Pancreas (tissue), 10 donors: ENCODE measurements at regions not wholly inside any gene's neighbourhood (a gene's known extent, or its start where the extent isn't known, plus 50 kb on each side); places are given as distances from the start of the nearest gene placed in this dataset.
A peak's percentile ranks its signal among the peaks of the same experiment; 100 is the strongest.
"Not testable (repeated sequence)": the region's sequence is repeated elsewhere in the genome, so short reads cannot be mapped to it uniquely, and the experiment has no call there.

Source experiments
- ATAC-seq, 4 donors: fragments of 200-7000 bp; cut with Tn5 transposase; one replicate each; pipeline versions ENCODE4 v1.8.0 to v1.9.1; 2020; ENCODE audit warnings: mild to moderate bottlenecking in 4 of 4, moderate library complexity in 4 of 4
- DNase-seq, 6 donors: peaks; one replicate each; pipeline ENCODE4 v3.0.0-alpha.2; 2020
- FAIRE-seq: peaks from 2 replicates; lab custom pipeline; 2012; peaks lifted over from hg19 to GRCh38; lab: Jason Lieb, UNC
- H3K27ac ChIP-seq, 4 donors: fragments of 200-600 bp; sonication (generic); 1 replicate in 3 of 4; 2 replicates in 1 of 4; pipeline versions ENCODE4 v1.5.0 to v1.8.0; 2020
- H3K27me3 ChIP-seq, 4 donors: fragments of 200-600 bp; one replicate each; pipeline ENCODE4 v1.8.0; 2021
- H3K36me3 ChIP-seq, 3 donors: fragments of 200-600 bp; sonication (generic) in 1 of 3; one replicate each; pipeline versions ENCODE4 v1.5.0 to v1.8.0; 2020 to 2021
- H3K4me1 ChIP-seq, 3 donors: fragments of 200-600 bp; one replicate each; pipeline ENCODE4 v1.8.0; 2021
- H3K4me3 ChIP-seq, 4 donors: fragments of 200-600 bp; sonication (generic) in 2 of 4; one replicate each; pipeline versions ENCODE4 v1.5.0 to v1.8.0; 2020 to 2021
- H3K9me3 ChIP-seq, 4 donors: fragments of 200-600 bp; one replicate each; pipeline ENCODE4 v1.8.0; 2021
- CTCF ChIP-seq, 4 donors: fragments of 200-600 bp; sonication (generic) in 3 of 4; IDR thresholded peaks; one replicate each; pipeline versions ENCODE4 v1.5.0 to v1.8.0; 2021; ENCODE audit warnings: antibody characterized with exemption in 4 of 4
- WGBS, 2 donors: extraction: QIAGEN DNeasy Blood & Tissue Kit; methylation state at CpG; one replicate each; pipeline ENCODE4 v1.1.7; 2013; 5-methylcytosine and 5-hydroxymethylcytosine counted together
- intact Hi-C, 3 donors: fragments of 100-400 bp; cut with DNase I; formaldehyde crosslinking; loops; one replicate each; pipeline versions ENCODE4 v1.11.1 to v1.14.2; 2022
- donor health status: healthy with polysubstance abuse.
- donor health status: DM: no; HTN: no; CAD: no; lungs with moderate emphysema.
- donor health status: DM: no; HTN: no; CAD: no.
- donor health status: control.
- donor health status: control.
- donor health status: Bipolar disorder and iron deficiency.
- donor health status: DM: yes; HTN: yes; CAD: no.
- donor health status: DM: no; HTN: no; CAD: no.
- donor health status: DM: no; HTN: no; CAD: no.
- donor health status: DM: yes; HTN: yes; CAD: no.

DNA sequence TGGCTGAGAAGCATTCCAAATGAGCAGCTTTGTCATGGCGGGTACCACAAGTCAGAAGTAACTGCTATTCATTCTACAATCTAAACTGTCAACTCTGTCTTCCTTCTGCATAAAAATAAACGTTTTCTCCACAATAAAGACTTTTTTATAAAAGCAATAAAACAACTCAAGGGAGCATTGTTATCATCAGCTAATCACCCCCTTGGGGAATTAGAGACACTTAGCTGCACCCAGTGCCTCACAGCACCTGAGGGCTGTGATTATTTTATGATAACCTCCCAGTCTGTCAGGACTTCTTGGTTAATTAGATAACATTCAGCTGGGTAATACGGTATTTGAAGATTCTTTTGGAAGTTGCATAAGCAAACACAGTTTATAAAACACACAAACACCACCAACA is 155.6 kb downstream of the PPP1R3A start:
- intact Hi-C loops, result no loop called here
- 23 to 33% methylated on average over 3 of the region's 3 CpGs for WGBS, 2 donors
- no peak for FAIRE-seq

DNA sequence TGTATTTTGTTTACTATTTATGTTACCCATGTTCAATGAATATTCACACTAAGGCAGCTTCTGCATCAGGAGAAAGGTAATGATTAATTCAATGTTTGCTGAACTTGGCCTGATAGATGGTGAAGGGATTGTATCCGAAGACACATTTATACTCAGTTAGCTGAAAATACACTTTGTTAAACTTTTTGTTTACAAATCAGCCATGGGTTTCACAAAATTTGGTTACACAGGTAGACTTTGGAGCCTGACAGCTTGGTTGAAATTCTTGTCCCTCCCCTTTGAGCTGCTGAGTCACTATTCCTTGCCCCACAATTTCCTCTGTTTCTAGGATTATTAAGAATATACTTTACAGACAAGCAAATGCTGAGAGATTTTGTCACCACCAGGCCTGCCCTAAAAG is 162.6 kb downstream of the PPP1R3A start:
- ATAC-seq, result no peak
- no peak for FAIRE-seq
- Histone ChIP-seq H3K36me3 (no peaks in the 10 kb centered on the region), H3K9me3 (no peaks in the 10 kb centered on the region), H3K4me3 (no peak overlapping the region), H3K27ac (no peak overlapping the region), H3K4me1 (no peaks in the 10 kb centered on the region), H3K27me3 (no peaks in the 10 kb centered on the region)
- 36 to 40% methylated on average over 1 of the region's 1 CpG for WGBS, 2 donors
- intact Hi-C loops, result no loop called here
- TF ChIP-seq CTCF (IDR thresholded peaks at IDR 0.05), result no peak
- no peak for DNase-seq

More for the DNA sequence above, 155.6 kb downstream of the PPP1R3A start:
- Histone ChIP-seq H3K9me3 (no peaks in the 10 kb centered on the region), H3K36me3 (no peaks in the 10 kb centered on the region), H3K4me1 (no peaks in the 10 kb centered on the region), H3K27me3 (no peaks in the 10 kb centered on the region), H3K4me3 (no peak overlapping the region), H3K27ac (no peak overlapping the region)
- no peak for DNase-seq
- TF ChIP-seq CTCF (IDR thresholded peaks at IDR 0.05), result no peak
- no peak for ATAC-seq

GRCh38 chr7:113752689-113753088 is 166.1 kb downstream of the PPP1R3A start:
- no peak for TF ChIP-seq CTCF (IDR thresholded peaks at IDR 0.05)
- WGBS, 2 donors, result 54 to 64% methylated on average over 3 of the region's 3 CpGs
- no peak for ATAC-seq
- no peaks in the 10 kb centered on the region for H3K27me3 ChIP-seq
- H3K36me3 ChIP-seq, result no peaks in the 10 kb centered on the region
- DNase-seq, result no peak
- H3K27ac ChIP-seq, result no peak overlapping the region
- no peaks in the 10 kb centered on the region for H3K4me1 ChIP-seq
- intact Hi-C loops, result no loop called here
- no peak for FAIRE-seq
- no peak overlapping the region for H3K4me3 ChIP-seq
- no peaks in the 10 kb centered on the region for H3K9me3 ChIP-seq

GRCh38 chr7:113752289-113752688 is 166.5 kb downstream of the PPP1R3A start:
- Histone ChIP-seq H3K36me3 (no peaks in the 10 kb centered on the region), H3K4me1 (no peaks in the 10 kb centered on the region), H3K27ac (no peak overlapping the region), H3K4me3 (no peak overlapping the region), H3K27me3 (no peaks in the 10 kb centered on the region), H3K9me3 (no peaks in the 10 kb centered on the region)
- no peak for ATAC-seq
- no peak for FAIRE-seq
- intact Hi-C loops, result no loop called here
- no peak for DNase-seq
- no peak for TF ChIP-seq CTCF (IDR thresholded peaks at IDR 0.05)
- WGBS, 2 donors, result 35 to 51% methylated on average over 2 of the region's 2 CpGs

DNA sequence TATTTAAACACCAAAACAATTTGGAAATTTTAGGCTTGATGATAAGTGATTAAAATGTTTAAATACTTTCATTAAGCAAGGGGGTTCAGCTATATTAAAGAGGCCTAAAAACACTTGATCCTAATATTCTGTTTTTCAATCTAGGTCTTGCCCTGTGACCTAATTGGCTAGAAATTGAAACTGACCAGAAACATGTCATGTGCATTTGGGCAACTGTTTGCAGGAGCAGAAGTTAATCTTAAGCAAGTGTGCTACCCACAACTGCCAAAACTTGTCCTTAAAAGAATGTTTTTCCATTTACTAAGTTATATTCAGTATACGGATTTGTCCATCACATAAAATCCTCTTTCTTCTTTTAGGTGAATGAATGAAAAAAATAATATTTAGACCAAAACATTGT is 167.3 kb downstream of the PPP1R3A start:
- Histone ChIP-seq H3K4me3 (no peak overlapping the region), H3K4me1 (no peaks in the 10 kb centered on the region), H3K36me3 (no peaks in the 10 kb centered on the region), H3K9me3 (no peaks in the 10 kb centered on the region), H3K27me3 (no peaks in the 10 kb centered on the region), H3K27ac (no peak overlapping the region)
- DNase-seq, result no peak
- TF ChIP-seq CTCF (IDR thresholded peaks at IDR 0.05), result no peak
- intact Hi-C loops, result no loop called here
- ATAC-seq, result no peak
- WGBS, 2 donors, result 37 to 44% methylated on average over 1 of the region's 1 CpG
- no peak for FAIRE-seq

GRCh38 chr7:113748385-113748784 is 170.4 kb downstream of the PPP1R3A start:
- intact Hi-C loops, H3K9me3 ChIP-seq, H3K36me3 ChIP-seq, H3K27me3 ChIP-seq, FAIRE-seq, ATAC-seq, H3K27ac ChIP-seq, DNase-seq, H3K4me1 ChIP-seq, H3K4me3 ChIP-seq: not testable (repeated sequence)
- WGBS, 2 donors, result 76 to 89% methylated on average over 4 of the region's 5 CpGs

- FAIRE-seq, H3K36me3 ChIP-seq, ATAC-seq, H3K4me3 ChIP-seq, intact Hi-C loops, H3K4me1 ChIP-seq, H3K27ac ChIP-seq, H3K27me3 ChIP-seq, H3K9me3 ChIP-seq: not testable (repeated sequence)
- peak in 2 of 6 donors; percentile 7 to 21 for DNase-seq
- WGBS, 2 donors, result 81 to 89% methylated on average over 31 to 33 of the region's 34 CpGs
Measured at GRCh38 chr7:113742946-113743431, 175.8 kb downstream of the PPP1R3A start.
